ENCODE measurements at regions not wholly inside any gene's neighbourhood (a gene's known extent, or its start where the extent isn't known, plus 50 kb on each side); places are given as distances from the start of the nearest gene placed in this dataset.

- no peaks in the 10 kb centered on the region for H3K36me3 ChIP-seq (ENCODE audit: control insufficient read depth in 2 of 4, insufficient read depth in 4 of 4, low read length in 3 of 4)
- H3K79me1 ChIP-seq (ENCODE audit: low read depth, low read length), result no peaks in the 10 kb centered on the region
- H3K23me2 ChIP-seq (ENCODE audit: low read depth, low read length), result no peaks in the 10 kb centered on the region
- no peaks in the 10 kb centered on the region for H3K4me1 ChIP-seq (replicated peaks in 1 of 4; ENCODE audit: control insufficient read depth in 3 of 4, insufficient read depth in 4 of 4, low read length in 3 of 4)
- no peak overlapping the region for H2BK20ac ChIP-seq (ENCODE audit: low read length)
- no peak overlapping the region for H2BK12ac ChIP-seq (ENCODE audit: low read depth, low read length)
- H3K9me3 ChIP-seq (ENCODE audit: insufficient read depth in 2 of 2, low read depth in 1 of 2, low read length in 1 of 2), result no peaks in the 10 kb centered on the region
- no peak for DNase-seq (ENCODE audit: low read depth in 1 of 2, low spot score in 2 of 2)
- CTCF ChIA-PET (ENCODE audit: partially characterized antibody), result interaction anchor here (1.2 to 3.9 kb wide), 2 partner anchors 13 to 448 kb away, joined by 6 to 22 read pairs; no protein-coding TSS in a partner anchor
- H3K27me3 ChIP-seq (replicated peaks in 1 of 4; ENCODE audit: control insufficient read depth in 3 of 4, extremely low read depth in 1 of 4, insufficient read depth in 3 of 4, low read length in 3 of 4), result no peaks in the 10 kb centered on the region
- no peak overlapping the region for H3K27ac ChIP-seq (ENCODE audit: low read depth, low read length)
- H4K8ac ChIP-seq (ENCODE audit: extremely low read depth, insufficient read depth, low read length), result no peak overlapping the region
- H3K4me3 ChIP-seq (ENCODE audit: extremely low read depth in 1 of 4, insufficient read depth in 2 of 4, low read depth in 3 of 4, low read length in 4 of 4), result no peak overlapping the region
- H4K5ac ChIP-seq (ENCODE audit: insufficient read length, low read depth, low read length), result no peak overlapping the region
- no peaks in the 10 kb centered on the region for H3K79me2 ChIP-seq (ENCODE audit: control insufficient read depth in 1 of 2, insufficient read depth in 2 of 2, low read length in 2 of 2)
- no peak overlapping the region for H2BK120ac ChIP-seq (replicated peaks; ENCODE audit: low read depth, low read length)
- FAIRE-seq, result no peak
- no peak overlapping the region for H3K56ac ChIP-seq (replicated peaks; ENCODE audit: insufficient read length, low read depth, low read length)
- H3K4ac ChIP-seq (replicated peaks; ENCODE audit: insufficient read length, low read depth, low read length), result no peak overlapping the region
- H2AFZ ChIP-seq (ENCODE audit: low read length), result no peak overlapping the region
- H2BK5ac ChIP-seq (ENCODE audit: low read depth, low read length), result no peak overlapping the region
- no peak overlapping the region for H3K9ac ChIP-seq (replicated peaks in 1 of 4; ENCODE audit: extremely low read depth in 1 of 4, low read depth in 3 of 4, low read length in 3 of 4)
- no peak overlapping the region for H3K18ac ChIP-seq (ENCODE audit: extremely low read depth, low read length)
- no peak overlapping the region for H2AK5ac ChIP-seq (ENCODE audit: low read depth, low read length)
- H3K23ac ChIP-seq (ENCODE audit: insufficient read length), result no peak overlapping the region
- no peak overlapping the region for H3K4me2 ChIP-seq (ENCODE audit: insufficient read depth in 1 of 2, low read depth in 2 of 2, low read length in 2 of 2)
- no peak overlapping the region for H2BK15ac ChIP-seq (ENCODE audit: low read length)
- H4K91ac ChIP-seq (replicated peaks; ENCODE audit: insufficient read length, low read length), result no peak overlapping the region
- no peaks in the 10 kb centered on the region for H4K20me1 ChIP-seq (replicated peaks in 1 of 2; ENCODE audit: control insufficient read depth in 1 of 2, insufficient read depth in 2 of 2, low read length in 2 of 2)
- WGBS, 2 experiments (ENCODE audit: extremely low coverage in 1 of 2, insufficient coverage in 1 of 2, insufficient read length in 1 of 2, insufficient replicate concordance in 2 of 2, low coverage in 1 of 2, low lambda C conversion rate in 2 of 2, missing lambda C conversion rate in 1 of 2), result 91% methylated on average over 1 of the region's 1 CpG; no CpG with 5 or more reads in 1 of the 2 experiments
- H3K14ac ChIP-seq (ENCODE audit: insufficient read length), result no peak overlapping the region
- POLR2A ChIA-PET (ENCODE audit: partially characterized antibody), result no interaction called here
- TF ChIP-seq SP2 (IDR thresholded peaks at IDR 0.05; ENCODE audit: low read length) (no peak), CREB1 (IDR thresholded peaks at IDR 0.05) (no peak), YY1 (IDR thresholded peaks at IDR 0.05; ENCODE audit: low read depth, low read length) (no peak), KDM4A (IDR thresholded peaks at IDR 0.05; ENCODE audit: low read depth, low read length, severe bottlenecking) (no peak)
These were observed 95.7 kb downstream of the FASLG start for GRCh38 chr1:172754609-172755008.

Data from H1 (cell line).